ENCODE measurements at regions not wholly inside any gene's neighbourhood (a gene's known extent, or its start where the extent isn't known, plus 50 kb on each side); places are given as distances from the start of the nearest gene placed in this dataset.

- DNase-seq: no peak
Measured at GRCh38 chr11:79570104-79570503, 129.3 kb upstream of the TENM4 start.

- DNase-seq: no peak
Measured at GRCh38 chr11:79564288-79564925, 123.6 kb upstream of the TENM4 start.

- no peak for DNase-seq
Measured at GRCh38 chr11:79561496-79561895, 120.7 kb upstream of the TENM4 start.

- DNase-seq: no peak
Measured at GRCh38 chr11:79550809-79551208, 110.0 kb upstream of the TENM4 start.

- DNase-seq: no peak
Measured at GRCh38 chr11:79547256-79547655, 106.4 kb upstream of the TENM4 start.

- DNase-seq: no peak
Measured at GRCh38 chr11:79546351-79546750, 105.5 kb upstream of the TENM4 start.

- no peak for DNase-seq
Measured at GRCh38 chr11:79544361-79544760, 103.5 kb upstream of the TENM4 start.

- no peak for DNase-seq
Measured at GRCh38 chr11:79543101-79543500, 102.3 kb upstream of the TENM4 start.

- DNase-seq: no peak
Measured at GRCh38 chr11:79541466-79541865, 100.6 kb upstream of the TENM4 start.

- no peak for DNase-seq
Measured at GRCh38 chr11:79538775-79539174, 97.9 kb upstream of the TENM4 start.

GRCh38 chr11:79536155-79536917 is 95.5 kb upstream of the TENM4 start:
- no peak for DNase-seq

GRCh38 chr11:79535606-79536005 is 94.8 kb upstream of the TENM4 start:
- DNase-seq: no peak

GRCh38 chr11:79525257-79525656 is 84.4 kb upstream of the TENM4 start:
- DNase-seq: no peak

- no peak for DNase-seq
Measured at GRCh38 chr11:79522626-79523025, 81.8 kb upstream of the TENM4 start.

- DNase-seq: no peak
Measured at GRCh38 chr11:79520086-79520485, 79.3 kb upstream of the TENM4 start.

GRCh38 chr11:79515781-79516180 is 75.0 kb upstream of the TENM4 start:
- no peak for DNase-seq

- no peak for DNase-seq
Measured at GRCh38 chr11:79514695-79515094, 73.9 kb upstream of the TENM4 start.

GRCh38 chr11:79514290-79514689 is 73.5 kb upstream of the TENM4 start:
- no peak for DNase-seq

- no peak for DNase-seq
Measured at GRCh38 chr11:79512706-79513469, 72.1 kb upstream of the TENM4 start.

- no peak for DNase-seq
Measured at GRCh38 chr11:79510960-79511359, 70.1 kb upstream of the TENM4 start.

- no peak for DNase-seq
Measured at GRCh38 chr11:79508461-79508860, 67.6 kb upstream of the TENM4 start.

GRCh38 chr11:79507706-79508105 is 66.9 kb upstream of the TENM4 start:
- no peak for DNase-seq

- DNase-seq: no peak
Measured at GRCh38 chr11:79506734-79507344, 66.0 kb upstream of the TENM4 start.

GRCh38 chr11:79506124-79506523 is 65.3 kb upstream of the TENM4 start:
- DNase-seq: no peak
